Left hindlimb (tissue), 1 donor: ENCODE measurements at regions not wholly inside any gene's neighbourhood (a gene's known extent, or its start where the extent isn't known, plus 50 kb on each side); places are given as distances from the start of the nearest gene placed in this dataset.

Experiments used
- DNase-seq: peaks from one replicate; pipeline ENCODE4 v3.0.0-alpha.2; 2018

GRCh38 chr6:142500250-142500786 is 198.5 kb downstream of the ADGRG6 start:
- DNase-seq: no peak

GRCh38 chr6:142501795-142502194 is 200.0 kb downstream of the ADGRG6 start:
- no peak for DNase-seq

GRCh38 chr6:142507065-142507464 is 205.3 kb downstream of the ADGRG6 start:
- DNase-seq: no peak

DNA sequence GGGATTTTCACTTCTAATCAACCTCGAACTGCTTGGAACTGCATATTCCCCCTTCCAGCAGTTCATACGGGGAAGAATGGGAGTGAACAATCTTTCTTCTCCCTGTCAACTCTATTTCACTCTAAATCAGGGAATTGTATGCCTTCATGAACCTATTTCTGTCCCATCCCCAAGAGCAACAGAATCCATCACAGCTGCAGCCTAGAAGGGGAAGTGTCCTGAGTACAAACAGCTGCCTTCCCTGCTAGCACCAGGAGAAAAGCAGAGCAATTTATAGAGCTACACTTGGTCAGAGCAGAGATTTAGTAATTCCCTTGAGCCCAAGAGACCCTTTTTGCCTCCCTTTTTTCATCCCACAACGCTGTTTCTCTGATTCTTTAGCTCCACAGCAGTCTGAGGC is 208.4 kb downstream of the ADGRG6 start:
- no peak for DNase-seq

DNA sequence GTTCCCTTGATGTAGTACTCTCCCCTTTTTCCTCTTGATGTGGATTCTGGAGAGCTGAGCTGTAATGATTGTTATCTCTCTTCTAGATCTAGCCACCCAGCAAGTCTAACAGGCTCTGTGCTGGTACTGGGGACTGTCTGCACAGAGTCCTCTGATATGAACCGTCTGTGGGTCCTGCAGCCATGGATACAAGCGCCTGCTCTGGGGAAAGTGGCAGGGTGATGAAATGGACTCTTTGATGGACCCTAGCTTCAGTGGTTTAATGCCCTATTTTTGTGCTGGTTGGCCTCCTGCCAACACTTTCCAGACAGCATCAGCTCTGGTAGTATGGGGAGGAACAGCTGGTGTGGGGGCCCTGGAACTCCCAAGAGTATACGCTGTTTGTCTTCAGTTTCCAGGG is 216.3 kb downstream of the ADGRG6 start:
- no peak for DNase-seq

- no peak for DNase-seq
Measured at GRCh38 chr6:142518761-142519160, 217.0 kb downstream of the ADGRG6 start.

GRCh38 chr6:142521791-142522190 is 220.0 kb downstream of the ADGRG6 start:
- DNase-seq: no peak

- DNase-seq: no peak
Measured at GRCh38 chr6:142523515-142524375, 221.9 kb downstream of the ADGRG6 start.

DNA sequence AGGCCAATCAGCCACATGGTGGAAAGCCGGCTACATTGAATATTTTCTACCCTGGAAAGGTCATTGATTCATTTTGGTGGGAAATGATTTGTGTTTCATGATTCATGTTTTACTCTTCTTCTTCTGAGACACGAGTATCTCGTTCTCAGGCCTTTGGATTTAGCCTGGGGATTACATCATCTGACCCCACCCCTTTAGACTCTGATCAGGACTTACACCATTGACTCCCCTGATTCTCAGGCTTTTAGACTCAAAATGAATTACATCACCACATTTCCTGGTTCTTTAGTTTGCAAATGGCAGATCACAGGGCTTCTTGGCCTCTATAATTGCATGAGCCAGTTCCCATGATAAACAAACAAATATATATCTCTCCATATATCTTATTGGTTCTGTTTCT is 228.8 kb downstream of the ADGRG6 start:
- no peak for DNase-seq

DNA sequence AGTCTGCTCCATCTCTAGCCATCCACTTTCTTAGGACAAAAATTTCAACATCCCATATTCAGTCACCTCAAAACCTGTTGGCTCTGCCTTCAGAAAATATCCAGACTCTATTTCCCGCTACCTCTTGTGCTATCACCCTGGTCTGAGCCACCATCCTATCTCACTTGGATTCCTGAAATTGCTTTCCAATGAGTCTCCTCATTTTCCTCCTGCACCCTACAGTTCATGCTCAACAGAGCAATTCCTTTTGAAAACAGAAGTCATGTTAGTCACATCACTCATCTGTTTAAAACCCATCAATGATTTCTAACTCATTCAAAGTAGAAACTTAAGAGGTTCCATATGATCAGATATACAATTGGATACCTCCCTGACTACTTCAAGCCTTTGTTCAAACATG is 229.9 kb downstream of the ADGRG6 start:
- DNase-seq: no peak

- no peak for DNase-seq
Measured at GRCh38 chr6:142534076-142534475, 232.3 kb downstream of the ADGRG6 start.

DNA sequence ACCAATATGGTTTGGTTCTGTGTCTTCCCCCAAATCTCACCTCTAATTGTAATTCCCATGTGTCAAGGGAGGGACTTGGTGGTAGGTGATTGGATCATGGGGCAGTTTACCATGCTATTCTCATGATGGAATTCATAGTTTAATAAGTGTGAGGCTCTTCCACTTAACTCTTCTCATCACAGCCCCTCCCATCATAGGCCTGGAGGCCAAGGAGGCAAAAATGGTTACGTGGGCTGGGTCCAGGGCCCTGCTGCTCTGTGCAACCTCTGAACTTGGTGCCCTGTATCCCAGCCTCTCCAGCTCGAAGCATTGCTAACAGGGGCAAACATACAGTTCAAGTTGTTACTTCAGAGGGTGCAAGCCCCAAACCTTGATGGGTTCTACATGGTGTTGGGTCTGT is 232.7 kb downstream of the ADGRG6 start:
- DNase-seq: no peak

DNA sequence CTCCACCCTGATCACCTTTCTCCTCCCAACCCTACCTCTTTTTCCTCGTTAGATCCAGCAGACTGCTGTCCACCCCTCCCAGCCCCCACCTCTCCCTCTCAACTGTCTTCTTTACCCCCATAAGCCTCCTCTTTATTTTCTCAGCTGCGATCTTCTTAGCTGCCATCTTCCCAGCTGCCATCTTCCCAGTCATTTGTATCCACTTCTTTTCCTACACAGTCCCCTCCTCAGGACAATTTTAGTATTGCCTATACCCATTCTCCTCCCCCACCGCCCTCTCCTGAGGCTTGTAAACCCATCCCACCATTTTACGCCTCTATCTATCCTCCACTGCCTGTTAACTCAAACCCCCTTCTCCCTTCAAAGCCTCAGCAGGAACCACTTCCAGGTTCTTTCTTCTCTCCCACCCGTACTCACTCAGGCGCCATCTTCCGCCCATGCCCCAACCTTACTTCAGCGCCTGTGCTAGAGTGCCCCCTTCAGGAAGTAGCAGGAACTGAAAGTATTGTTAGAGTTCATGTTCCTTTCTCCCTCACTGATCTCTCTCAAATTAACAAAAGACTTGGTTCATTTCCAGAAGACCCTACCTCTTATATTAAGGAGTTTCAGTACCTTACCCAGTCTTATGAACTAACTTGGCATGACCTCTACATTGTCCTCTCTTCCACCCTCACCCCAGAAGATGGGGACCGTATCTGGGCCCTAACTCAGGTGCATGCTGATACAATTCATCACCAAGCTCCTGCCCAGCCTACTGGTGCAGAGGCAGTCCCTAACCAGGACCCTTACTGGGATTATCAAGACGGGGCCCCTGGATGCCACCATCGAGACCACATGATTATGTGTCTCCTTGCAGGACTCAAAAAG is 236.0 kb downstream of the ADGRG6 start:
- DNase-seq: no peak

DNA sequence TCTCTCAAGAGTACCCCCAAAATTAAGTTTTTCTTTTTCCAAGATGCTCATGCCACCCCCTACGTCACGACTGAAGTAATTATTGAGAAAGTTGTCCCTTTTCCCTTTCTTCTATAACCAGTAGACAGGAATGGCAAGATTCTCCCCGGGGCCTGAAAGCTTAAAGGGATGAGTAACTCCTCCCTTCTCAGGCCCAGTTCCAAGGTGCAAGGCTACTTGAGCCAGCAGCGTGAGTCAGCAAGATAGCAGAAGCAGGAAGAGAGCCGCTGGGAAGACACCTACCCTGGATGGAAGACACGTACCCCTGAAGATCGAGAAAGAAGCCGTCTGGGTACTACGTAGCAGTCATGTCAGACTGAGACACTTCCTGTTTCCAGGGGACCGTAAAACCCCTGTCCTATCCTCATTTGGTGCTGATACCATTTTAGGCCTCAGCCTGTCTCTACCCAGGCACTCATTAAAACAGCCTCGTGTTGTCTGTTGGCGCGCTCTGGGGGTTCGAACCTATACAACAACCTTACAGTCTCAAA is 241.0 kb downstream of the ADGRG6 start:
- no peak for DNase-seq

- no peak for DNase-seq
Measured at GRCh38 chr6:142543606-142544005, 241.8 kb downstream of the ADGRG6 start.

DNA sequence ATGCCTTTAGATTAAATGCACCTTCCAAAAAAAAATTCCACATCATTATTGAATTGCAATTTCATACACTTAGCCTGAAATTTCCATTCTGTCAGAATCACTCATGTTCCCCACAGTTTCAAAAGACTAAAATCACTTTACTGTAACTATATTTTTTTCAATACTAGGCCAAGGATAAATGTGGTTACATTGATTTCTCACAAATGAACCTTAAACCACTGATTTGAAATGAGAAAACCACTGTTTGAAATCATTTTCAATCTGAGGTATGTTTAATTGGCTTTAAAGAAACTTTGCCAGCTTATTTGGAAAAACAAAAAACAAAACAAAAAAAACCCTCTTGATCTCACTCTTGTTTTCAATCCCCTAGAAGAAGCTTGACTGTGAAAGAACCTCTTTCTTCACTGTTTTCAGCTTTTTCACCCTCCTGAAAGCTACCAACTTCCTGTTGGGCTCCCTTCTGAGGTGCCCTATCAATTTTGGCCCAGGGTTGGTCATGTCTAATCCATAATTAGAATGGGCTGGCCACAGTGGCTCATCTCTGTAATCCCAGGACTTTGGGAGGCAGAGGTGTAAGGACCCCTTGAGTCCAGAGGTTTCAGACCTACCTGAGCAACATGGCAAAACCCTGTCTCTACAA is 242.5 kb downstream of the ADGRG6 start:
- DNase-seq: no peak

DNA sequence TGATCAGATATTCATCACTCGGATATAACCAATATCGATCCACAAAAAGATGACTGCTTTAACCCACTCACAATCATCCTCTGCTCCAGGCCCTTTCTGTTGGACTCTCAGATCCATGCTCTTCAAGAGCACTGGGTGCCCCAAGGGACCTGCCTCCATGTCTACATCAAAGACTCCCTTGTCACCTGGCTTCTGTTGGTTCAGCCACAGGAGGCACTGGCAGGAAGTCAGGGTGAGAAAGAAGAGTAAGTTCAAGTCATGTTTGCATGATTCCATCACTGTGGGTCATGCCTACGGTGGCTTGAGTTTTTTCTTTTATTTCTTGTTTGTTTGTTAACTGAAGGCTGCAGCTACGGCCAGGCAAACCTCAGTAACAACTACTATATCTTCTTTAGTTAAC is 243.3 kb downstream of the ADGRG6 start:
- no peak for DNase-seq

GRCh38 chr6:142548566-142548965 is 246.8 kb downstream of the ADGRG6 start:
- no peak for DNase-seq

DNA sequence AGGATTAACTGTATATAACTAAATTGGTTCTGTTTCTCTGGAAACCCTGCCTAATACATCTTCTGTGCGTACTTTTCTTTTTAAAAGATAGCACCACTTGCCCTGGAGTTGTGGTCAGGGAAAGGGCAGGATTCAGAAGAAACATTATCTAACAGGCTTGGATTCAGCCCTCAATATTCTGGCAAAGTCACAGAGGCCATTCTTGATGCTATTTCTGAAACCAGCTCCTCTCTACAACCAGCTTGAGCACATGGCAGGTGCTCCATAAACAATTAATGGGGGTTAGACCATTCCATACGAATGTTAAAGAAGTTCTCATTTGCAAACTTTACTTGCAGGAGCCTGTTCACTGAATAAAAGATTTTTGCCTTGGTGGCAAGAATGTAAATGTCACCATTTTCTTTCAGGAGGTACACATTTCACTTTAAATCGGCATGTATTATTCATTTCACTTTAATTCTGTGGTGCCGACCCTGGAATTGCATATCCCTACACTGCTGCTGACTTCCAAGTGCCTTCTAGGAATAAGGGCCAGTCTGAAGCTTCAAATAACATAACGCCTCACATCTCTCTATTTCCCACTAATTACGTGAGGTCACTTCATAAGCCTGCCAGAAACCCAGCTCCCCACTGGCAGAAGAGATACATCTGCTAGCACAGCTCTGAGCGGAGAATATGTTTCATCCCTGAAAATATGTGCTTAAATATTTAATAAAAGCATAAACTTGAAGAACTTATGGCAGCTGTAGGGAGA is 248.7 kb downstream of the ADGRG6 start:
- DNase-seq: no peak

GRCh38 chr6:142551274-142551811 is 249.5 kb downstream of the ADGRG6 start:
- peak; percentile 60 for DNase-seq

DNA sequence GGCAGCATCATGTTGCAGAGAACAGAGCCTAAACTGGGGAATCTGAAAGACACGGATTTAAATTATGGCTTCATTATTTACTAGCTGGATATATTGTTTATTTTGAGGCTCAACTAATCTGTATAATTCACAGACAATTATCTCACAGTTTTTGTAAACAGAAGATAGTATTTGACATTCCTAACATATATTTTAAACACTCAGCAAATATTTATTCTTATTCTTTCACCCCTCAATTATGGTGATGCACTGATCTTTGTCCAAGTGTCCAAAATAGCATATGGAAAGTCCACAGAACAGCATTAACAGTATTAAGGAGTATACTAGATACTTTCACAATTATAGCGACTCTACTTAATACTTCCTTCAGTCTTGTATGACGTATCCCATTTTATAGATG is 257.0 kb downstream of the ADGRG6 start:
- no peak for DNase-seq
